ENCODE measurements at regions not wholly inside any gene's neighbourhood (a gene's known extent, or its start where the extent isn't known, plus 50 kb on each side); places are given as distances from the start of the nearest gene placed in this dataset.

- H3K9me3 ChIP-seq, result peaks cover 0 to 5% (median 0%) of the 10 kb centered on the region in 11 donors
- DNase-seq (no peak), ATAC-seq (no peak)
- H3K27ac ChIP-seq, result peak overlapping the region in 2 of 10 donors; percentile 24 to 35
- H3K36me3 ChIP-seq, result no peaks in the 10 kb centered on the region
- no peak overlapping the region for H3K4me3 ChIP-seq
- WGBS, 2 donors, result 78 to 80% methylated on average over 9 of the region's 9 CpGs
- intact Hi-C loops (cut with DNase I), result no loop called here
- peaks cover 0 to 31% (median 3%) of the 10 kb centered on the region in 9 donors for H3K4me1 ChIP-seq
- TF ChIP-seq CTCF (IDR thresholded peaks at IDR 0.05), result no peak
- no peaks in the 10 kb centered on the region for H3K27me3 ChIP-seq
These were observed 161.5 kb upstream of the KLF6 start for GRCh38 chr10:3946234-3947229.

- intact Hi-C loops (cut with DNase I), result no loop called here
- ATAC-seq (no peak), DNase-seq (no peak)
- Histone ChIP-seq H3K27ac (no peak overlapping the region), H3K9me3 (peaks cover 0 to 5% (median 0%) of the 10 kb centered on the region in 11 donors), H3K4me1 (peaks cover 0 to 24% (median 3%) of the 10 kb centered on the region in 9 donors), H3K27me3 (no peaks in the 10 kb centered on the region), H3K36me3 (no peaks in the 10 kb centered on the region), H3K4me3 (no peak overlapping the region)
- WGBS, 2 donors, result 82 to 87% methylated on average over 5 of the region's 5 CpGs
- TF ChIP-seq CTCF (IDR thresholded peaks at IDR 0.05), result no peak
These were observed 160.0 kb upstream of the KLF6 start for GRCh38 chr10:3945026-3945425.

- ATAC-seq (no peak), DNase-seq (no peak)
- 98 to 99% methylated on average over 2 of the region's 2 CpGs for WGBS, 2 donors
- Histone ChIP-seq H3K27ac (no peak overlapping the region), H3K4me3 (no peak overlapping the region), H3K9me3 (peaks cover 0 to 5% (median 0%) of the 10 kb centered on the region in 11 donors), H3K36me3 (no peaks in the 10 kb centered on the region), H3K4me1 (peaks cover 0 to 21% (median 3%) of the 10 kb centered on the region in 9 donors), H3K27me3 (no peaks in the 10 kb centered on the region)
- TF ChIP-seq CTCF (IDR thresholded peaks at IDR 0.05), result no peak
- intact Hi-C loops (cut with DNase I), result loop anchor here in 1 of 10 donors (5.0 kb wide), 1 partner anchor 598 kb away; no protein-coding TSS in a partner anchor
These were observed 159.6 kb upstream of the KLF6 start for GRCh38 chr10:3944591-3944990.

- ATAC-seq, result peak in 1 of 8 donors; percentile 50
- no peak overlapping the region for H3K27ac ChIP-seq
- H3K9me3 ChIP-seq, result peaks cover 0 to 5% (median 0%) of the 10 kb centered on the region in 11 donors
- intact Hi-C loops (cut with DNase I), result loop anchor here in 1 of 10 donors (5.0 kb wide), 1 partner anchor 599 kb away; no protein-coding TSS in a partner anchor
- H3K4me3 ChIP-seq, result no peak overlapping the region
- 96 to 98% methylated on average over 3 of the region's 3 CpGs for WGBS, 2 donors
- DNase-seq, result no peak
- no peak for TF ChIP-seq CTCF (IDR thresholded peaks at IDR 0.05)
- H3K36me3 ChIP-seq, result no peaks in the 10 kb centered on the region
- peaks cover 0 to 19% (median 3%) of the 10 kb centered on the region in 9 donors for H3K4me1 ChIP-seq
- H3K27me3 ChIP-seq, result no peaks in the 10 kb centered on the region
These were observed 158.8 kb upstream of the KLF6 start for GRCh38 chr10:3943695-3944257.
